ENCODE measurements at regions not wholly inside any gene's neighbourhood (a gene's known extent, or its start where the extent isn't known, plus 50 kb on each side); places are given as distances from the start of the nearest gene placed in this dataset.

DNA sequence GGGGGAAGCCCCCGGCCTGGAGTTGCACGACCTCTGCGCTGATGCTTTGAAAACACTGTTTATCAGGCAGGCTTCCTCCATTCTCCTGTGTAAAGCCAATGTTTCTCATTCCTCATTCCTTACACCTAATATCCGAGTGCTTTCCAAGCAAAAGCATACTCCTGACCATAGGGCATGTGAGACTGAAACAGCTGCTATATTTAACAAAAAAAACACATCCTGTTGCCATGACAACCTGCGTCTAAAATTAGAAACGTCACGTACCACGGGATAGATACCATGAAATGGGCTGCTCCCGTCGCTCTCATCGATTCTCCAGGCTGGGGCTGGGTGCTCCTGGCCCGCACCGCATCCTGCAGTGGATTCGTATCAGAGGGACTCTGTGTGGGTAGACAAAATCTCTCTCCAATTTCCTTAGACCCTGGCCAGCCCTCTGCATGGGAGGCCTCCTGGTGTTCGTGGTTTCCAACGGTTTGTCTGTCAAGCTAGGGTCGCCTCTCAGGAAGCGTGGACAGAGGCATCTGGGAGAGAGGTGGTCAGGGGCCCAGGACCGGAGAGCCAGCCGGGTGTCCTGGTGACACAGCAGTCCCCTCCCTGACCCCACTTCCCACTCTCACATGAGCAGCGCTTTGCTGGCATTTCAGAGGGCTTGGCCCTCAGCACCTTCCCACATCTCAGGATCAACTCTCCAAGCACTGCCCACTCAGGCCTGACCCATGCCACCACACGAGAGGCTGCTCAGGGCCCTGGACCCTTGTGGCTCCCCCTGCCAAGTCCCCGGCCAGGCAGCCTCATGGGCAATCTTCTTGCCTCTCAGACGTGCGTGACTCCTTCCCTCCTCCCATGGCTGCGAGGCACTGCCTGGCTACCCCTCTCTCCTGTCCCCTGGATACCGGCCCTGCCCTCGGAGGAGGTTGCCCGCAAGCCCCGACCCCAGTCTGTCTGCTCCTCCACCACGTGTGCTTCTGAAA lies 268.1 kb downstream of the NDUFA10 start:
- DNase-seq = peak; percentile 11 to 30 (median 29)
- 26% methylated on average over 21 of the region's 31 CpGs for WGBS (ENCODE audit: insufficient coverage)

More for the DNA sequence above, 268.1 kb downstream of the NDUFA10 start:
- no peak overlapping the region for H3K27ac ChIP-seq (ENCODE audit: low read depth in 1 of 2, low read length in 2 of 2)
- peaks cover 32% of the 10 kb centered on the region for H3K4me1 Mint-ChIP-seq
- H3K4me3 Mint-ChIP-seq = peak overlapping the region in 1 of 2 donors; percentile 33
- H3K27ac Mint-ChIP-seq = peak overlapping the region in 5 of 7 donors; percentile 37 to 59 (median 54)
- H3K4me1 ChIP-seq (ENCODE audit: control insufficient read depth in 1 of 2, insufficient read depth in 2 of 2, low read length in 2 of 2) = peaks cover 19 to 23% of the 10 kb centered on the region in 2 donors
- H3K4me3 ChIP-seq (replicated peaks in 1 of 3; ENCODE audit: low read depth in 2 of 3, low read length in 3 of 3) = no peak overlapping the region
- no peaks in the 10 kb centered on the region for H3K36me3 Mint-ChIP-seq
- peaks cover 3 to 12% (median 8%) of the 10 kb centered on the region in 3 donors for H3K27me3 Mint-ChIP-seq (ENCODE audit: low read depth in 3 of 3)
- H3K9me3 ChIP-seq (replicated peaks in 1 of 2; ENCODE audit: control insufficient read depth in 1 of 2, insufficient read depth in 1 of 2, low read length in 2 of 2) = peaks cover 12 to 20% of the 10 kb centered on the region in 2 donors
- peaks cover 10 to 25% (median 15%) of the 10 kb centered on the region in 7 donors for H3K9me3 Mint-ChIP-seq
- TF ChIP-seq, protein P1, sequence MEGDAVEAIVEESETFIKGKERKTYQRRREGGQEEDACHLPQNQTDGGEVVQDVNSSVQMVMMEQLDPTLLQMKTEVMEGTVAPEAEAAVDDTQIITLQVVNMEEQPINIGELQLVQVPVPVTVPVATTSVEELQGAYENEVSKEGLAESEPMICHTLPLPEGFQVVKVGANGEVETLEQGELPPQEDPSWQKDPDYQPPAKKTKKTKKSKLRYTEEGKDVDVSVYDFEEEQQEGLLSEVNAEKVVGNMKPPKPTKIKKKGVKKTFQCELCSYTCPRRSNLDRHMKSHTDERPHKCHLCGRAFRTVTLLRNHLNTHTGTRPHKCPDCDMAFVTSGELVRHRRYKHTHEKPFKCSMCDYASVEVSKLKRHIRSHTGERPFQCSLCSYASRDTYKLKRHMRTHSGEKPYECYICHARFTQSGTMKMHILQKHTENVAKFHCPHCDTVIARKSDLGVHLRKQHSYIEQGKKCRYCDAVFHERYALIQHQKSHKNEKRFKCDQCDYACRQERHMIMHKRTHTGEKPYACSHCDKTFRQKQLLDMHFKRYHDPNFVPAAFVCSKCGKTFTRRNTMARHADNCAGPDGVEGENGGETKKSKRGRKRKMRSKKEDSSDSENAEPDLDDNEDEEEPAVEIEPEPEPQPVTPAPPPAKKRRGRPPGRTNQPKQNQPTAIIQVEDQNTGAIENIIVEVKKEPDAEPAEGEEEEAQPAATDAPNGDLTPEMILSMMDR (IDR thresholded peaks at IDR 0.05) = no peak
- no peaks in the 10 kb centered on the region for H3K79me2 ChIP-seq (ENCODE audit: insufficient read depth, low read length)
- no peak overlapping the region for H3K4me2 ChIP-seq (replicated peaks; ENCODE audit: extremely low read depth, low read length, poor library complexity, severe bottlenecking)
- H2AFZ ChIP-seq (ENCODE audit: insufficient read depth, low read depth, low read length, poor library complexity, severe bottlenecking) = no peak overlapping the region
- H3K9ac ChIP-seq (ENCODE audit: insufficient read depth, low read length, poor library complexity, severe bottlenecking) = no peak overlapping the region
- H3K36me3 ChIP-seq (replicated peaks in 1 of 2; ENCODE audit: control insufficient read depth in 1 of 2, insufficient read depth in 2 of 2, low read length in 2 of 2) = no peaks in the 10 kb centered on the region
- no peaks in the 10 kb centered on the region for H4K20me1 ChIP-seq (ENCODE audit: insufficient read depth, low read length)
- intact Hi-C loops (cut with micrococcal nuclease) = no loop called here
- H3K27me3 ChIP-seq (ENCODE audit: control insufficient read depth in 2 of 2, insufficient read depth in 2 of 2, low read length in 2 of 2) = peaks cover 0 to 3% of the 10 kb centered on the region in 2 donors
